Esophagus squamous epithelium (tissue), 4 donors: ENCODE measurements at regions not wholly inside any gene's neighbourhood (a gene's known extent, or its start where the extent isn't known, plus 50 kb on each side); places are given as distances from the start of the nearest gene placed in this dataset.

Experiments
- POLR2A ChIP-seq, 4 donors: fragments of 450-650 bp; IDR thresholded peaks; one replicate each; pipeline ENCODE4 v1.6.1; 2017; ENCODE audit warnings: antibody characterized with exemption in 4 of 4, mild to moderate bottlenecking in 4 of 4, moderate library complexity in 3 of 4
- TF ChIP-seq, protein P1 (sequence below), 6 experiments: fragments of 450-650 bp in 4 of 6; fragments of 200-600 bp in 2 of 6; sonication (generic) in 2 of 6; IDR thresholded peaks; one replicate each; pipeline ENCODE4 v1.5.1; 2016 to 2019; ENCODE audit warnings: antibody characterized with exemption in 6 of 6, mild to moderate bottlenecking in 4 of 6, moderate library complexity in 4 of 6

DNA sequence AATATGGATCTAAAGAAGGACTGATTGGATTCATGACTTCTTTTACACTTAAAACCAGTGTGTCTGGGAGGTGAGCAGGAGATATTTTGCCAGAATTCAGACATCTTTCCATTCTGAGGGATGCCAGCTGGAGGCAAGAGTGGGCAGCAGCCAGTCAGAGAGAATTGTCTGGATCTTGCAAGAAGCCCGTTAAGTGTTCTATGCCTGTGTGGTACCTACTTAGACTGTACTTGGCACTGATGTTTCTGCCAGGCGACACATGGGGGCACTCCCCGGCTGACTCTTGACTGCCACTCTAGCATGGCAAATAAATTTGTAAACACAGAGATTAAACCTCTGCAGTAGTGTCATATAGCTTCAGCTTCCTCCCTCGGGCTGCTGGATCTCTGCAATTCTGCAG is 247.7 kb downstream of the UTP18 start:
- no peak for TF ChIP-seq POLR2A (IDR thresholded peaks at IDR 0.05)
- TF ChIP-seq, protein P1, sequence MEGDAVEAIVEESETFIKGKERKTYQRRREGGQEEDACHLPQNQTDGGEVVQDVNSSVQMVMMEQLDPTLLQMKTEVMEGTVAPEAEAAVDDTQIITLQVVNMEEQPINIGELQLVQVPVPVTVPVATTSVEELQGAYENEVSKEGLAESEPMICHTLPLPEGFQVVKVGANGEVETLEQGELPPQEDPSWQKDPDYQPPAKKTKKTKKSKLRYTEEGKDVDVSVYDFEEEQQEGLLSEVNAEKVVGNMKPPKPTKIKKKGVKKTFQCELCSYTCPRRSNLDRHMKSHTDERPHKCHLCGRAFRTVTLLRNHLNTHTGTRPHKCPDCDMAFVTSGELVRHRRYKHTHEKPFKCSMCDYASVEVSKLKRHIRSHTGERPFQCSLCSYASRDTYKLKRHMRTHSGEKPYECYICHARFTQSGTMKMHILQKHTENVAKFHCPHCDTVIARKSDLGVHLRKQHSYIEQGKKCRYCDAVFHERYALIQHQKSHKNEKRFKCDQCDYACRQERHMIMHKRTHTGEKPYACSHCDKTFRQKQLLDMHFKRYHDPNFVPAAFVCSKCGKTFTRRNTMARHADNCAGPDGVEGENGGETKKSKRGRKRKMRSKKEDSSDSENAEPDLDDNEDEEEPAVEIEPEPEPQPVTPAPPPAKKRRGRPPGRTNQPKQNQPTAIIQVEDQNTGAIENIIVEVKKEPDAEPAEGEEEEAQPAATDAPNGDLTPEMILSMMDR (IDR thresholded peaks at IDR 0.05), result no peak
